Right forelimb (tissue), 1 donor: ENCODE measurements at regions not wholly inside any gene's neighbourhood (a gene's known extent, or its start where the extent isn't known, plus 50 kb on each side); places are given as distances from the start of the nearest gene placed in this dataset.
"Not testable (repeated sequence)": the region's sequence is repeated elsewhere in the genome, so short reads cannot be mapped to it uniquely, and the experiment has no call there.

ENCODE experiments used
- DNase-seq: peaks from one replicate; pipeline ENCODE4 v3.0.0-alpha.2; 2018

- not testable (repeated sequence) for DNase-seq
Measured at GRCh38 chr12:84018556-84019179, 893.9 kb downstream of the SLC6A15 start.

- DNase-seq, result no peak
Measured at GRCh38 chr12:84016956-84017355, 895.6 kb downstream of the SLC6A15 start.

- no peak for DNase-seq
Measured at GRCh38 chr12:83997423-83997822, 915.2 kb downstream of the SLC6A15 start.

- no peak for DNase-seq
Measured at GRCh38 chr12:83996671-83997070, 915.9 kb downstream of the SLC6A15 start.

- DNase-seq, result no peak
Measured at GRCh38 chr12:83985084-83985483, 927.5 kb downstream of the SLC6A15 start.

- no peak for DNase-seq
Measured at GRCh38 chr12:83980398-83980797, 932.2 kb downstream of the SLC6A15 start.

GRCh38 chr12:83979785-83980184 is 932.8 kb downstream of the SLC6A15 start:
- no peak for DNase-seq

- DNase-seq, result no peak
Measured at GRCh38 chr12:83971781-83972180, 940.8 kb downstream of the SLC6A15 start.

GRCh38 chr12:83960767-83961166 is 951.8 kb downstream of the SLC6A15 start:
- no peak for DNase-seq

- no peak for DNase-seq
Measured at GRCh38 chr12:83958997-83959396, 953.6 kb downstream of the SLC6A15 start.

GRCh38 chr12:83954956-83955601 is 957.5 kb downstream of the SLC6A15 start:
- no peak for DNase-seq

- no peak for DNase-seq
Measured at GRCh38 chr12:83954071-83954789, 958.4 kb downstream of the SLC6A15 start.

- no peak for DNase-seq
Measured at GRCh38 chr12:83945871-83946270, 966.7 kb downstream of the SLC6A15 start.

- no peak for DNase-seq
Measured at GRCh38 chr12:83939718-83940117, 972.9 kb downstream of the SLC6A15 start.

- DNase-seq, result no peak
Measured at GRCh38 chr12:83933615-83934014, 979.0 kb downstream of the SLC6A15 start.

- no peak for DNase-seq
Measured at GRCh38 chr12:83932011-83932410, 980.6 kb downstream of the SLC6A15 start.

GRCh38 chr12:83931451-83931850 is 981.1 kb downstream of the SLC6A15 start:
- no peak for DNase-seq

GRCh38 chr12:83929792-83930191 is 982.8 kb downstream of the SLC6A15 start:
- not testable (repeated sequence) for DNase-seq

- DNase-seq, result no peak
Measured at GRCh38 chr12:83920821-83921547, 991.6 kb downstream of the SLC6A15 start.

- no peak for DNase-seq
Measured at GRCh38 chr12:83919081-83919480, 993.5 kb downstream of the SLC6A15 start.

GRCh38 chr12:83904175-83904574 is 1008.4 kb downstream of the SLC6A15 start:
- DNase-seq, result no peak

GRCh38 chr12:83896416-83896815 is 1016.2 kb downstream of the SLC6A15 start:
- no peak for DNase-seq

GRCh38 chr12:83893101-83893500 is 1019.5 kb downstream of the SLC6A15 start:
- DNase-seq, result no peak
